Ovary (tissue), 3 donors: ENCODE measurements at regions not wholly inside any gene's neighbourhood (a gene's known extent, or its start where the extent isn't known, plus 50 kb on each side); places are given as distances from the start of the nearest gene placed in this dataset.

Experiments used
- POLR2A ChIP-seq: fragments of 450-650 bp; IDR thresholded peaks from one replicate; pipeline ENCODE4 v1.6.1; 2017; ENCODE audit warnings: antibody characterized with exemption, mild to moderate bottlenecking, moderate library complexity
- TF ChIP-seq, protein P1 (sequence below), 3 donors: fragments of 450-650 bp in 2 of 3; fragments of 200-600 bp in 1 of 3; IDR thresholded peaks; one replicate each; pipeline versions ENCODE4 v1.5.1 to v1.8.0; 2016 to 2022; ENCODE audit warnings: antibody characterized with exemption in 3 of 3, mild to moderate bottlenecking in 1 of 3
- donor health status: DM: no; HTN: no; CAD: no.

DNA sequence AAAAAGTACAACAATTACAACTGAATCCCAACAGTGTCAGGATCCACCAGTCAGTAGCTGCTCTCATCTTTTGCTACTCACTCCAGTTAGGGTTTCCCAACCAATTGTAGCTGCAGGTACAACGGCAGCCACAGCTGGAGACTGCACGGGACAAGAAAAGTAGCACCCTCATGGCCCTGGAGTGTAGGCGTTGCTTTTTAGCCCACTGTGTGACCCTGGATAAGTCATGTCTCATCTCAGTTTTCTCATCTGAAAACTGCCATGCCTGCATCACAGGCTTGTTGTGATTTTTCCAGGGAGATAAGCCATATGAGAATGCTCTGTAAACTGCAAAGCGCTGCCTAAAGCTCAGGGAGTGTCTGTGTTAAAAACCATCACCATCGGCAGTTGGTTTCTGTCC lies 535.6 kb upstream of the IL12A start:
- TF ChIP-seq, protein P1, sequence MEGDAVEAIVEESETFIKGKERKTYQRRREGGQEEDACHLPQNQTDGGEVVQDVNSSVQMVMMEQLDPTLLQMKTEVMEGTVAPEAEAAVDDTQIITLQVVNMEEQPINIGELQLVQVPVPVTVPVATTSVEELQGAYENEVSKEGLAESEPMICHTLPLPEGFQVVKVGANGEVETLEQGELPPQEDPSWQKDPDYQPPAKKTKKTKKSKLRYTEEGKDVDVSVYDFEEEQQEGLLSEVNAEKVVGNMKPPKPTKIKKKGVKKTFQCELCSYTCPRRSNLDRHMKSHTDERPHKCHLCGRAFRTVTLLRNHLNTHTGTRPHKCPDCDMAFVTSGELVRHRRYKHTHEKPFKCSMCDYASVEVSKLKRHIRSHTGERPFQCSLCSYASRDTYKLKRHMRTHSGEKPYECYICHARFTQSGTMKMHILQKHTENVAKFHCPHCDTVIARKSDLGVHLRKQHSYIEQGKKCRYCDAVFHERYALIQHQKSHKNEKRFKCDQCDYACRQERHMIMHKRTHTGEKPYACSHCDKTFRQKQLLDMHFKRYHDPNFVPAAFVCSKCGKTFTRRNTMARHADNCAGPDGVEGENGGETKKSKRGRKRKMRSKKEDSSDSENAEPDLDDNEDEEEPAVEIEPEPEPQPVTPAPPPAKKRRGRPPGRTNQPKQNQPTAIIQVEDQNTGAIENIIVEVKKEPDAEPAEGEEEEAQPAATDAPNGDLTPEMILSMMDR (IDR thresholded peaks at IDR 0.05), result no peak
- TF ChIP-seq POLR2A, result no peak
